K562 (cell line): ENCODE measurements at regions not wholly inside any gene's neighbourhood (a gene's known extent, or its start where the extent isn't known, plus 50 kb on each side); places are given as distances from the start of the nearest gene placed in this dataset.

Experiments used
- ATAC-seq: fragments of 200-7000 bp; cut with Tn5 transposase; 3 replicates; pipeline ENCODE4 v1.9.1; 2020; ENCODE audit warnings: moderate library complexity
- BruUV-seq: library from RNA; stranded (reverse); fragments of 400-500 nt; replicated peaks from 2 replicates; lab custom pipeline; 2021; lab: Mats Ljungman, UMichigan
- CTCF ChIA-PET: fragments of 300-600 bp; formaldehyde crosslinking; extraction: SDS; loops from one replicate; lab custom pipeline; 2021; ENCODE audit warnings: low intra/inter-chr PET ratio; lab: Yijun Ruan, JAX
- POLR2A ChIA-PET: fragments of 300-600, 350-650 bp; sonication (Branson Sonifier 250); formaldehyde crosslinking; extraction: SDS; loops from one replicate; lab custom pipeline; 2021; ENCODE audit warnings: antibody characterized with exemption, inconsistent platforms; lab: Yijun Ruan, JAX
- DNase-seq, 4 experiments: peaks; one replicate each; pipeline versions ENCODE4 v3.0.0 to v3.0.0-alpha.2; 2011 to 2018; ENCODE audit warnings: low spot score in 3 of 4, mixed read lengths in 3 of 4; ENCODE audit errors: extremely low read depth in 1 of 4
- FAIRE-seq: peaks from 2 replicates; lab custom pipeline; 2011; peaks lifted over from hg19 to GRCh38; lab: Jason Lieb, UNC
- H2AFZ ChIP-seq: 2 replicates; pipeline ENCODE4 v1.6.0; 2011; ENCODE audit warnings: low read depth, low read length, control low read depth, inconsistent platforms
- H3K27ac ChIP-seq: fragments of 200-600 bp; 3 replicates; pipeline ENCODE4 v1.8.0; 2011; ENCODE audit warnings: low read depth, mild to moderate bottlenecking, control low read depth, inconsistent platforms, low read length, moderate library complexity, mixed read lengths; ENCODE audit errors: extremely low read depth
- H3K27me3 ChIP-seq, 2 experiments: fragments of 300-600 bp in 1 of 2; 2 replicates in 1 of 2; 3 replicates in 1 of 2; pipeline versions ENCODE4 v1.6.0 to v1.8.0; 2011; ENCODE audit warnings: inconsistent platforms in 2 of 2, low read length in 2 of 2, mild to moderate bottlenecking in 1 of 2, mixed read lengths in 1 of 2, moderate library complexity in 1 of 2; ENCODE audit not compliant: control insufficient read depth in 2 of 2, insufficient read depth in 2 of 2
- H3K36me3 ChIP-seq: fragments of 300-600 bp; 3 replicates; pipeline ENCODE4 v1.8.0; 2011; ENCODE audit warnings: mild to moderate bottlenecking, low read length, inconsistent platforms; ENCODE audit not compliant: control insufficient read depth, insufficient read depth
- H3K4me1 ChIP-seq, 2 experiments: fragments of 200-600 bp in 1 of 2; replicated peaks in 1 of 2; 2 replicates in 1 of 2; 3 replicates in 1 of 2; pipeline versions ENCODE4 v1.5.1 to v1.8.0; 2011; ENCODE audit warnings: inconsistent platforms in 2 of 2, low read length in 2 of 2, mild to moderate bottlenecking in 1 of 2, mixed read lengths in 1 of 2, moderate library complexity in 1 of 2; ENCODE audit not compliant: control insufficient read depth in 2 of 2, insufficient read depth in 2 of 2
- H3K4me2 ChIP-seq: 2 replicates; pipeline ENCODE4 v1.6.1; 2011; ENCODE audit warnings: low read length, control low read depth, inconsistent platforms, mixed read lengths; ENCODE audit not compliant: insufficient read depth
- H3K4me3 ChIP-seq: fragments of 200-600 bp; sonication (generic), shearing (Covaris generic); 2 replicates; pipeline ENCODE4 v1.5.1; 2016; ENCODE audit warnings: control low read depth, inconsistent platforms
- H3K79me2 ChIP-seq: fragments of 200-600 bp; 3 replicates; pipeline ENCODE4 v1.8.0; 2011; ENCODE audit warnings: low read length, inconsistent platforms; ENCODE audit not compliant: control insufficient read depth, insufficient read depth
- H3K9ac ChIP-seq, 2 experiments: 2 replicates each; pipeline versions ENCODE4 v1.6.0 to v1.6.1; 2011; ENCODE audit warnings: low read depth in 2 of 2, low read length in 2 of 2, control low read depth in 1 of 2, inconsistent platforms in 1 of 2, mild to moderate bottlenecking in 1 of 2, mixed read lengths in 1 of 2; ENCODE audit not compliant: insufficient read depth in 1 of 2
- H3K9me1 ChIP-seq: one replicate; pipeline ENCODE4 v1.6.0; 2011; ENCODE audit warnings: inconsistent platforms, mild to moderate bottlenecking, low read length, moderate library complexity; ENCODE audit not compliant: control insufficient read depth, insufficient read depth
- H3K9me3 ChIP-seq: replicated peaks from 2 replicates; pipeline ENCODE4 v1.5.1; 2011; ENCODE audit warnings: low read depth, low read length, inconsistent platforms; ENCODE audit not compliant: control insufficient read depth, insufficient read depth
- H4K20me1 ChIP-seq: replicated peaks from 2 replicates; pipeline ENCODE4 v1.6.1; 2011; ENCODE audit warnings: low read length, inconsistent platforms, mixed read lengths; ENCODE audit not compliant: control insufficient read depth, insufficient read depth
- ELF2 ChIP-seq: fragments of 250-450 bp; sonication (Bioruptor Pico); IDR thresholded peaks from 2 replicates; pipeline ENCODE4 v1.5.0; 2021; ENCODE audit warnings: mild to moderate bottlenecking
- HMGN3 ChIP-seq: IDR thresholded peaks from 2 replicates; pipeline ENCODE4 v1.6.1; 2011; ENCODE audit warnings: borderline replicate concordance, low read depth, mild to moderate bottlenecking, mixed read lengths, low read length; ENCODE audit not compliant: insufficient read length; ENCODE audit errors: extremely low read depth
- KDM4B ChIP-seq, 2 experiments: fragments of 450-650 bp in 1 of 2; sonication (generic) in 1 of 2; IDR thresholded peaks; 2 replicates each; pipeline ENCODE4 v1.6.1; 2016 to 2017; ENCODE audit warnings: borderline replicate concordance in 2 of 2, antibody characterized with exemption in 1 of 2, low read depth in 1 of 2, mild to moderate bottlenecking in 1 of 2
- MCM2 ChIP-seq: fragments of 450-650 bp; IDR thresholded peaks from 2 replicates; pipeline ENCODE4 v1.6.1; 2017; ENCODE audit warnings: low read depth, mild to moderate bottlenecking
- MEIS2 ChIP-seq: fragments of 450-650 bp; IDR thresholded peaks from 2 replicates; pipeline ENCODE4 v1.6.1; 2014; ENCODE audit warnings: mild to moderate bottlenecking; ENCODE audit not compliant: partially characterized antibody
- MLLT1 ChIP-seq, 2 experiments: fragments of 450-650 bp; IDR thresholded peaks; 2 replicates each; pipeline ENCODE4 v1.6.1; 2016
- NCOA4 ChIP-seq: fragments of 450-650 bp; IDR thresholded peaks from 2 replicates; pipeline ENCODE4 v1.6.1; 2018; ENCODE audit warnings: mild to moderate bottlenecking; ENCODE audit not compliant: partially characterized antibody
- NFYB ChIP-seq: IDR thresholded peaks from 2 replicates; pipeline ENCODE4 v1.6.1; 2011; ENCODE audit warnings: mild to moderate bottlenecking, moderate library complexity; ENCODE audit not compliant: insufficient read length; ENCODE audit errors: extremely low read depth
- NR0B1 ChIP-seq: fragments of 450-650 bp; IDR thresholded peaks from one replicate; pipeline ENCODE4 v1.6.1; 2018; ENCODE audit warnings: mild to moderate bottlenecking, moderate library complexity; ENCODE audit not compliant: partially characterized antibody
- RBM15 ChIP-seq: fragments of 200-400 bp; formaldehyde crosslinking; IDR thresholded peaks from 2 replicates; pipeline ENCODE4 v1.6.1; 2018; ENCODE audit warnings: mild to moderate bottlenecking, low read length, moderate library complexity; ENCODE audit not compliant: insufficient read depth
- ZC3H4 ChIP-seq: sonication (generic); formaldehyde crosslinking; IDR thresholded peaks from 2 replicates; pipeline ENCODE4 v1.9.0; 2021; ENCODE audit warnings: missing genetic modification reagents, borderline replicate concordance
- ZFPM2 ChIP-seq: fragments of 250-450 bp; sonication (Bioruptor Pico); IDR thresholded peaks from 2 replicates; pipeline ENCODE4 v1.5.1; 2022; ENCODE audit warnings: mild to moderate bottlenecking
- ZHX1 ChIP-seq: fragments of 150-350 bp; conservative IDR thresholded peaks from 2 replicates; pipeline ENCODE4 v1.6.1; 2014; ENCODE audit warnings: low read length
- ZNF586 ChIP-seq: fragments of 450-650 bp; formaldehyde crosslinking; conservative IDR thresholded peaks from 2 replicates; pipeline ENCODE4 v1.4.0; 2020; ENCODE audit warnings: mild to moderate bottlenecking, moderate library complexity
- ZNF696 ChIP-seq: fragments of 250-450 bp; sonication (Bioruptor Pico); conservative IDR thresholded peaks from 2 replicates; pipeline ENCODE4 v1.4.0; 2020; ENCODE audit warnings: mild to moderate bottlenecking, moderate library complexity
- ZNF77 ChIP-seq: fragments of 250-450 bp; sonication (Bioruptor Pico); IDR thresholded peaks from 2 replicates; pipeline ENCODE4 v1.5.0; 2020
- WGBS: fragments of 100-300 bp; shearing (Covaris generic); methylation state at CpG from one replicate; pipeline ENCODE4 v1.1.6; 2016; ENCODE audit warnings: low coverage, mixed read lengths; ENCODE audit not compliant: insufficient coverage; ENCODE audit errors: missing lambda C conversion rate; 5-methylcytosine and 5-hydroxymethylcytosine counted together
- in situ Hi-C: fragments of 300-500 bp; cut with MboI; formaldehyde crosslinking; loops from 4 replicates; pipeline ENCODE4 v1.15.0; 2018; ENCODE audit warnings: inconsistent platforms, mixed read lengths
- intact Hi-C: fragments of 100-400 bp; cut with micrococcal nuclease; formaldehyde crosslinking; loops from 2 replicates; pipeline ENCODE4 v1.14.2; 2022

GRCh38 chr10:57593983-57594573 is 673.6 kb downstream of the IPMK start:
- no TSS peak for BruUV-seq
- ATAC-seq = no peak
- Histone ChIP-seq H3K79me2 (no peaks in the 10 kb centered on the region), H3K36me3 (no peaks in the 10 kb centered on the region), H3K9ac (no peak overlapping the region), H3K9me1 (no peaks in the 10 kb centered on the region), H3K9me3 (no peaks in the 10 kb centered on the region), H4K20me1 (no peaks in the 10 kb centered on the region), H3K27me3 (no peaks in the 10 kb centered on the region), H3K27ac (no peak overlapping the region), H3K4me1 (no peaks in the 10 kb centered on the region), H3K4me3 (no peak overlapping the region), H2AFZ (no peak overlapping the region), H3K4me2 (no peak overlapping the region)
- ChIA-PET CTCF (no interaction called here), POLR2A (interaction anchor here (0.6 kb wide), 1 partner anchor 347 kb away, joined by 5 read pairs; no protein-coding TSS in a partner anchor)
- intact Hi-C loops = no loop called here
- in situ Hi-C loops = no loop called here
- no peak for FAIRE-seq
- 7% methylated on average over 1 of the region's 1 CpG for WGBS
- no peak for DNase-seq
- TF ChIP-seq MCM2 = no peak
- no peak for TF ChIP-seq MEIS2
- TF ChIP-seq ELF2 (CRISPR knock-in tag) = no peak
- TF ChIP-seq ZC3H4 (CRISPR knock-in tag) = no peak
- TF ChIP-seq ZNF586 (CRISPR knock-in tag) = no peak
- TF ChIP-seq ZFPM2 (CRISPR knock-in tag) = no peak
- TF ChIP-seq ZNF696 (CRISPR knock-in tag) = no peak
- no peak for TF ChIP-seq ZNF77 (CRISPR knock-in tag)
- no peak for TF ChIP-seq NFYB
- no peak for TF ChIP-seq HMGN3
- no peak for TF ChIP-seq ZHX1
- TF ChIP-seq RBM15 = no peak
- no peak for TF ChIP-seq MLLT1 (IDR thresholded peaks at IDR 0.05)
- no peak for TF ChIP-seq KDM4B (IDR thresholded peaks at IDR 0.05; ENCODE audit: borderline replicate concordance in 2 of 2, low read depth in 1 of 2)
- TF ChIP-seq NR0B1 = no peak
- TF ChIP-seq NCOA4 = no peak
